T-helper 2 cell (primary cell): ENCODE measurements at regions not wholly inside any gene's neighbourhood (a gene's known extent, or its start where the extent isn't known, plus 50 kb on each side); places are given as distances from the start of the nearest gene placed in this dataset.
"Not testable (repeated sequence)": the region's sequence is repeated elsewhere in the genome, so short reads cannot be mapped to it uniquely, and the experiment has no call there.

Source experiments
- DNase-seq, 5 experiments: peaks; one replicate each; pipeline versions ENCODE4 v3.0.0 to v3.0.0-alpha.2; 2012 to 2022

DNA sequence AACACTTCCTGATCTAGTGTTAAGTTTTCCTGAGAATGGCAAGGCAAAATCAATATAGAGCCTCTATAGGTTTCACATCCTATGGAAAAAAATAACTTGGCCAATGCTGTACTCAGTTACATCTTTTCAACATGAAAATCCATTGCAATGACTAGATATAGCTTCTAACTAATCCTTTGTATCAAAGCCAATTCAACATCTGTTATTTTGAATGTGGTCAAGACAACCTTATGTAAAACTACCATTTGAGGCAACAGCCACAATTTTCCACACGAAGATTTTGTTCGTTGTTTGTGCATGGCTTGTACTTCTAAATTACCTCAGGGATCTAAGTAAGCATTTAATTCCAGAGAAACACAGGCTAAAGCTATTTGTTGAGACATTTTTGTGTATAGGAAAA lies 637.8 kb upstream of the EYS start:
- DNase-seq: no peak

DNA sequence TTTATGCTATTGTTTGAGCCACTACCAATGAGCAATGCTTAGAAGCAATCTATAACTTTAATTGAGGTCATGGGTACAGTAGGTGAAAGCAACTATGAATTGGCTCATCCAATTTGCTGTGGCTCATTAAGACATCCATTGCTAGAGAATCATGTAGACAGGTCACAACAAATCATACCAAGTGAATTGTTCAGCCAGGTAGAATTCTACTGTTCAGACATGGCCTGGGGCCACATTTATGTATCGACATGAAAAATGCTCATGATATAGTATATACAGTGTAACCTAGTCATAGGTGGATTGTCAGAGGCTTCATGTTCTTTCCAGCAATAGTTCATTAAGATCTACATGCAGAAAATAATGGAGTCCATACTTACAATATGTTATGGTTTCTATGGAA lies 633.7 kb upstream of the EYS start:
- no peak for DNase-seq

DNA sequence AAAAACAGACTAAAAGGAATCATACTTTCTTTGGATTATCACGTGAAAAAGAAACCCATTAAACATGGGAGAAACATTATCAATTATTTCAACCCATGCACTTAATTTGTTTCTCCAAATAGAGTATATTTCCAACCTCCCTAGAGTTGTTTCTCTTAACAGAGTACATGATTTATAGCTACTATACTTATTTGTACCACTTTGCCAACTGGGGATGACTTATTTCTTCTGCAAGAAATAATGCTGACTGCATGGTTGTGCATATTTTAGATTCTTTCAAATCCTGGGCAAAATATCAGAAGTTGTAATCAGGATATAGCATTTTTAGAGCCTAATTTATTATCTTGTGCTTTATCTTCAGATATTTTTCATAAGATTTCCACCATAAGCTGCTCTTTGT lies 629.1 kb upstream of the EYS start:
- no peak for DNase-seq

DNA sequence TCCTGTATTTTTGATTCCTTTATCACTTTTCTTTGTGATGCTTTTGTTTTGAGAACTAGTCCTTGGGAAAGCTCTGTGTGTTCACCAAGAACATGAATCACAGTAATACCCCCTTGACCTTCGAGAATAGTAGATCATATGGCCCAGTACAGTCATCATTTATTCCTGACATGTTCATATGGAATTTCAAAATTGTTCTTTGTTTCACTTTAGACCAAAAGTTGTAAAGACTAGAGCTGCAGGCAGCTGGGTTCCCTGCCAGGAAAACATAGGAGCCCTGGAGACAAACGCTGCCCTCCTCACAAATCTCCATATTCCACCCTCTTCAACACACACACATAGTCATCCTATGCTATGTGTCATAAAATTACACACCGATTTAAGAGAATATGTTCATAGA lies 621.2 kb upstream of the EYS start:
- no peak for DNase-seq

DNA sequence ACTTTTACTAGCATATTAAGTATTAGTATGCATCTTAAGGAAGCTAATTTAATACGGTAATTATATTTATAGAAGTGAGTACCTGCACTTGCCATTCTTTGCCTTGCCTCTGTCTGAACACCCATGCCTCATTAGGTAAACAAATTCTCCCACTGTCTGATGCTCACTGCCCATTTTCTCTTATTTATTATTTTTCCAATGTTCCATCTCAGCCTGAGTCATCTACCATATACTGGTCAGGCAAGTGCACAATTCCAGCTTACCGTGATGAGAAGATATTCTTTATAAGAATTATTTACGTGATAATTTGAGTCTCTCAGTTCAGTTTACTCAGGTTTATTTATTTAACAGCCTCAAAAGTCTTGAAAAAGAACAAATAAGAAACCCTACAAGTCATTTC lies 619.2 kb upstream of the EYS start:
- DNase-seq: no peak

DNA sequence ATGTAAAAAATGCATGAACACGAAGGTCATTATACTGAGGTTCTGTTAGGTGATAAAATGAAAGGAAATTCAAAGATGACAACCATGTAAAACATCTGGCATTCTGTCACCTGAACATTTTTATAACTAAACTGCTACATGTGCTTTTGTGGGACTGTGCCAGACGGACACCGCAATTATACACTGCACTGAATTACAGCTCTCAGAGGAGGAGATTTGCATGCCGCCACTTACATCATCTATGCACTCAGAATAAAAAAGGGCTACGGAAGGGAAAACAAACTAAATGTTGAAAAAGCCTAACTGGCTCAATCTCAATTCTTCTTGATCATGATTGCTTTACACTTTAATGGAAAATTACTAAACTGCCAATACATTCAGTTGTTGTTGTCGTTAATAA lies 614.0 kb upstream of the EYS start:
- no peak for DNase-seq

DNA sequence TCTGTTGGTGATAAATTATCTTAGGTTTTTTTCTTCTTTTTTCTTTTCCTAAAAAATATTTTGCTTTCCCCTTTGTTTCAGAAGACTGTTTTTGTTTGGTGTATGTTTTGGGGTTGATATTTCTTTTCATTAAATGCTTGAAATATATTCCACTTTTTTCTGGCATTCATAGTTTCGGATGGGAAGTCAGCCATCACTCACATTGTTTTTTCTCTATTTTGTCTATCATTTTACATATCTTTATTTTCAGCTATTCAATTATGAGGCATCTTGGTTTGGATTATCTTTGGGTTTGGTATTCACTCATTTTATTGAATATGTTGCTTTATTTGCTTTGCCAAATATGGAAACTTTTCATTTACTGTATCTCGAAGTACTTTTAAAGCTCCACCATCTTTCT lies 600.5 kb upstream of the EYS start:
- DNase-seq: no peak

DNA sequence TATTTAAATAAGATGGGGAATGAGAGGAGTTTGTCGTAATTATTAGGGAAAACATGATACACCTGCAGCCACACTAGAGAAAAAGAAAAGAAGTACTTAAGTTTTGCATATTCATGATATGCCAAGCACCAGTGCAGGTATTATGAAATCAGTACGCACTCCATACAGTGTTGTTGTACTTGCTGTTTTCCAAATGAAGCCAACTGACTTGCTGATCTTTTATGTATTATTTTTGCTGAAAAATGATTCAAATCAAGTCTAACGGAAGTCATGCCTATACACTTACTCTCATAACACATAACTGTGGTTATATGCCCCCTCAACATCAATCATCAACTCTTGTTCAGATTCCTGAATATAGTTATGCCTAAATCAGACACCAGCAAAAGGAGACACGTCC lies 584.9 kb upstream of the EYS start:
- DNase-seq: no peak

DNA sequence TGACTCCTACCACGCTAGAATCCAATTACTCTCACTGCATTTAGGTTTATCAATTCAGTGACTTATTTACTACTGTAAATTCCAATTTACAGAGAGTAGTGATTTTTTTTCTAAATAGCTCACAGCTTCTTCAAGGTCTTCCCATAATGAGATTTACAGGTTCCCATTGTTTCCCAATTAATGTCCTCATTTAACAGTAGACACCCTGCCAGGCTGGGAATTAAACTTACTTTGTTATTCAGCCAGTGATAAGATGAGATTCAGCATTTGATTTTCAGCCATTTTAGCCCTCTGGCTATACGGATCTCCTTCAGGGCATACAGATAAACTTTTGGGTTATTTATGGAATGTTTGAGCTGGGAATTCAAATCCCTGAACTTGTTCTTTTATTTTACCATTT lies 582.9 kb upstream of the EYS start:
- DNase-seq: no peak

DNA sequence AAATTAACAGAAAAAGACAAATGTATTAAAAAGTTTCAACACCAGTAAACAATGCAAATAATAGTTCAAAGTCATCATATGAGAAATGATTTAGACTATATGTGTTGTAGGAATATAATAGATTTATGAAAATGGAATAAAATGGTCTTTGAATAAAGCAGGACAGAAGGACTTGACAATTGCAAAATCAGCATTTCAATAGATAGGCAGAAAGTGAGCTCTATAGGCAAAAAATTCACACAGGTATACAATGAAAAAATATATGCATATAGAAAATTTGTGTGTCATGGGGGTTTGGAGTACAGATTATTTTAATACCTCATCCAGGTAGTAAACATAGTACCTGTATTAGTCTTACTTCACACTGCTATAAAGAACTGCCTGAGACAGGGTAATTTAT lies 571.1 kb upstream of the EYS start:
- DNase-seq: no peak

DNA sequence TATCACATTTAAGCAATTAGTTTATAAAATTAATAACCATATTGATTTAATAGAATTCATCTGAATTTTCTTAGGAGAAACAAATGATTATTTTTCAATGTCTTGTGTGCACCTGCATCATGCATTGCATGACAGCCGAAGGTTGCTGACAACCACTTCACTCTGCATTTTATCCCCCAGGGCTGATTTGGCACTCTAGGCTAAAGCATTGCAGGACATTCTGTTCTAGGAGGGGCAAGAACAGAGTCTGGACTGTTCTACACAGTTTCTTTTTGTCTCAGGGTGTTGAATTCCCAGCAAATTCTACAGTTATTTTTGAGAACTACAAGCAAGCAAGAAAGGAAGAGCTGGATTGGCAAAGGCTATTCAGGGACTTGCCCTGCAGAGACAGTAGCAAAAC lies 570.4 kb upstream of the EYS start:
- DNase-seq: no peak

DNA sequence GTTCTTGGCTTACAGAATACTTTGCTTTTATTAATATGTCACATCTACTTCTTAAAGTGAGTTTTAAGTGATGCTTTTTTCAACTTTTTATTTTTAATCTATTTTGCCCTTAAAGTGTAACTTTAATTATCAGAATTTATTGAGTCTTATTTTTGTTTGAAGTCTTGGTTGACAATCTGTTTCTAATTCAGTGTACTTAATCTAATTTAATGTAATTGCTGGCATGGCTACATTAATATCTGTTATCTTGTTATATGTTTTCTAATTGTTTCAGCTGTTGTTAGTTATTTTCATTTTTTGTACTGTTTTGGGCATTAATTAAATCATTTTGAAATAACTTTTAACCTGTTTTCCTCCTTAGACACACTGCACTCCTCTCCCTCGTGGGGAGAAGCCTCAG lies 558.7 kb upstream of the EYS start:
- DNase-seq: no peak

DNA sequence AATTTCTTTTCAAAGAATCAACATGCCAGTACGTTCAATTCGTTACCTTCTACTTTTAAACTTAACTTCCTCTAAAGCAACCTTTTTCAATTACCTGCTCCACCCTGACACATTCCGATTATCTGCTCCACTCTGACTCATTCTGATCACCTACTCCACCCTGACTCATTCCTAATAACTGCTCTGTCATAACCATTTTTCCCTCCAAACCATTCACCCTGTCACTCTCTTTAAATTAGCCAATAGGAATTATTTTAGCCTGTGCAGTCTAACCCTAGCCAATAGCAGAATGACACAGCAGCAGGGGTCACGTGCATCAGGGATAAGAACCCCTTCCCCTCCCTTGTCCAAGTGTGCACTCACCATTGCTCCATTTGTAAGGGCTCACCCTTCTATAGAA lies 557.4 kb upstream of the EYS start:
- no peak for DNase-seq

DNA sequence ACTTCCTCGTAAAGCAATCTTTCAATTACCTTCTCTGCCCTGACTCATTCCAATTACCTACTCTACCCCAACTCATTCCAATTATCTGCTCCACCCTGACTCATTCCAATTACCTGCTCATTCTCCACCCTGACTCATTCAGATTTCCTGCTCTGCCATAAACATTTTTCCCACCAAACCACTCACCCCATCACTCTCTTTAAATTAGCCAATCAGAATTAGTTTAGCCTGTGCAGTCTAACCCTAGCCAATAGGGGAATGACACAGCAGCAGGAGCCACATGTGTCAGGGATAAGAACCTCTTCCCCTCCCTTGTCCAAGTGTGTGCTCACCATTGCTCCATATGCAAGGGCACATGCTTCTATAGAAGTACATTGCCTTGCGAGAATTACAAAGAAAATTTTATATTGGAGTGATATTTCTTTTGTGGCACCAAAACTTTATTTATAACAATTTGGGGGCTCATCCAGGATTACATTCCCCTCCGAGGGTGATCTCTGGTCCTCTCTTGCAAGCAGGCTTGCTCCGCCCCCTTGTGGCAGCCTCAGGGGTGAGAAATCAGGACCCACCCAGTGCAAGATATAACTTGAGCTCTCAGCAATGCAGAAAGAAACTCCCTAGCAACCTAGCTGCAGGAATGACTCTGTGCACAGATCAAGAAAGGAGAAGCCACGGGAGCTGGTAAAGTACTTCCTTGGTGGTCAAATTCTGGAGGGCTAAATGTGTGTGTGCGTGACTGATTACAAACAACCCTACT lies 551.9 kb upstream of the EYS start:
- not testable (repeated sequence) for DNase-seq

DNA sequence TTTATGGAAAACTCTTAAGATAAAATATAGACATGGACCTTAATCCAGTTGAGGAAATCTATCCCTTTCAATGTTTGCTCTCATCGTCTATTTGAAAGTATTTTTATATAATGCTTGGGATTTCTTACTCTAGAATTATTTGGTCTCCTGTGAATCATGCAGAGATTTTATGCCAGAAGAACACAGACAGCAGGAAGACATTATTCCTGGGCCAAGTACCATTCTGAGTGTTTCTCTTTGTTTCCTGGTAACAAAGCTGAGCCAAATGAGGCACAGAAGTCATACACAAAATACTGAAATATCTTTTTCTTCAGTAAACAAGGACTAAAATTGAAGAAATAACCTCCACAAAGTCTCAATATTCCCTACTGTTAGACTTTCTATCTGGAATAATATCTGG lies 538.2 kb upstream of the EYS start:
- no peak for DNase-seq

DNA sequence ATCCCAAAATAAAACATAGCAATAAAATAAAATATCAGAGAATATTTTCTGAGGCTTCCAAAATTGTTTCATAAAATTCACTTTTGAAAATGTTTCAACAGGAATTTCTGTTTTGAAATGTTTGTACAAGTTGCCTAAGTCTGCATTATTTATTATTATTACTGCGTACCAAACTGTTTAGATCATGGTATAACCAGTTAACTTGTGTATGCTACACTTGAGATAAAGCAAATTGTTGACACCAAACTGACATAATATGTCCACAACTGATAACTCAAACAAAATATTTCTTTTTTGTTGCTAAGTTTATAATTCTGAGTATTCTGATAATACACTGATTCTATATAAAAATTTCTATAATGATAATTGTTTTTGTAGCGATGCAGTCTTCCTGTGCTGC lies 531.8 kb upstream of the EYS start:
- no peak for DNase-seq

DNA sequence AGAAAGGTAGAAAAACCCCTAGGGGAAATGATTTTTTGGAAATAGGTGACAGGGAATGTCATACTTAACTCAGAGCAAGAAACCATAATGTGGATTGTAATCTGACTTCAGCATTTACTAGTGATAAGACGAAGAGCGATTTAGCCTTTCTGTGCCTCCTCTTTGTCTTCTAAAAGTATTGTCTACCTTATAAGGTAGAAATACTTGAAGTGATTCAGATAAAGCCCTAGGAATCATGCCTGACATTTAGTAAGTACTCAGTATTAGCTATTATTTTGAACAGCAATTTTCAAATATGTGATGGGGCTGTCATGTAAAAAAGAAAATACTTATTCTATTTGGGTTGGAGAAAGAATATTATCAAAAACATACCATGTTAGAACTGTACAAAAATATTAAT lies 525.9 kb upstream of the EYS start:
- no peak for DNase-seq

DNA sequence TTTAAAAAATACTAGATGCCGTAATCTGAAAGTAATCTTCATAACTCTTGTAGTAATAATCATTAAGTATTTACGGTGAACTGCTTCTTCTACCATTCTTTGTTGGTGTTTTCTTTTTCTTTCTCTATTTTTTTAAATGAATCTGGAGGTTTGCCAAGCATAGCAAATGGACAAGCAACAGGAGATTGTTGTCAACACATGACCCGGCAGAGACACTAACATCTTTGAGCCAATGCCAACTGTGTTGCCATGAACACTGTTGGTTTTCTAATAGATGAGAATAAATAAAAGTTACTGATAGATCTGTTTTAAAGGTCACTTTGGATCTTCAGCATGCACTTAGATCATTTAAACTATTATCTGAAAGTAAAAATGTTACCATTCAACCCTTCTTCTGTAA lies 523.6 kb upstream of the EYS start:
- DNase-seq: no peak

DNA sequence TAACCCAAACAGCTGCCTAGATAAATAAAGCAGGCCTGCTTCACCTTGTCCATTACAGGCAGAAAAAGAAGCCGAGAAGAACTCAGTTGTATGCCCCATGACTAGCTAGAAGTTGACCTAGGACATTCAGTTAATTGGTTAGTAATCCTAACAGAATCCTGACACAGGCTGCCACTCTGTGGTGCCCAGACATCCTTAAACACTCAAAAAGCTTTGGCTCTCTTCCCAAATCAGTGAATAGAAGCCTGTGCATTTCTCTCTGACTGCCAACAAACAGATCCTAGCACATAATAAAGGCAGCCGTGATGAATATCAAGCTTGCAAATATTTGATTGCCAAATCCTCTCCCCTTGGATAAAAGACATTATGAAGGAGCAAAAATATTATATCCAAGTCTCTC lies 519.1 kb upstream of the EYS start:
- no peak for DNase-seq

DNA sequence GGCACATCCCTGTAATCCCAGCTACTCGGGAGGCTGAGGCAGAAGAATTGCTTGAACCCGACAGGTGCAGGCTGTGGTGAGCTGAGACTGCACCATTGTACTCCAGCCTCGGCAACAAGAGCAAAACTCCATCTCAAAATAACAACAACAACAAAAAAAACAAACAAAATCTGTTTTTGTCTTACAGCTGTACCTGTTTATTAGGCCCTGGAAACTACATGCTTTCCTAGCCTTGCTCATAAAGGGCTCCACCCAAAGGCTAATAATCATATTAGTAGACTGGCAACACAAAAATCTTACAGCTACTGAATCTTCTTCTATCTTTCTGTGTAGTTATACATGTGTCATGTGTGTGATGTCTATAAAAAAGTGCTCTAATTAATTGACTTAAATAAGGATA lies 503.9 kb upstream of the EYS start:
- DNase-seq: no peak

DNA sequence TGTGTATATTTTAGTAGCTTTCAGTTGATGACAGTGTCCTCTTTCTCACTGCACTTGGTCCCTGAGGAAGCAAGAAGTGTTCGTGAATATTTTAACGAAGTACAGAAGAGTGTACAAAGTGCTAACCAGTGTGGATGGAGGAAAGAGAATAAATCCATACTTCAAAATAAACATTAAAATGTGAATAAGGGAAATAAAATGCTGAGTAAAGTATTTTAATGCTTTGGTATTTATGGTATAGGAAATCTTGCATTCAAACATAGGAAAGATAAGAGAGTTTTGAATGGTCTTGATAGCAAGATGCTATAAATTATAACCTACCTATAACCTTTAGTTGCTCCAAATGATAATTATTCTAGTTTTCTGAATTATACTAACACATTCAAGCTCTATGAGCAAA lies 493.4 kb upstream of the EYS start:
- no peak for DNase-seq

DNA sequence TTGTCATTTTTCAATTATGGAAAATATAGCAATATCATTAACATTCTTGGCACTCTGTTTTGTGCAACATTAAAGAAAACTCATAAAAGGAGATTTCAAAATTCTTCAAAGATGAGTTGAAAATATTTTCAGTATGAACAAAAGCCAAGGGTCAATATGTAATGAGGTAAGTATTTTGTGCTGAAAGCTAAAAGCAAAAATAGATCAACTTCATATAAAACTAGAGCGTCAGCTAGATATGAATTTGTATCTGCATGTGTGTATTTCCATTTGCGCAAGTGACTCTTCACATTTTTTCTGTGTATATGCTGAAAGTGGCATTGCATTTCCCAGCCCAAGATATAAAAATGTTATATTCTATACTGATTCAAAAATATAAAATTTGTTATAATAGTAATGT lies 492.1 kb upstream of the EYS start:
- DNase-seq: no peak

DNA sequence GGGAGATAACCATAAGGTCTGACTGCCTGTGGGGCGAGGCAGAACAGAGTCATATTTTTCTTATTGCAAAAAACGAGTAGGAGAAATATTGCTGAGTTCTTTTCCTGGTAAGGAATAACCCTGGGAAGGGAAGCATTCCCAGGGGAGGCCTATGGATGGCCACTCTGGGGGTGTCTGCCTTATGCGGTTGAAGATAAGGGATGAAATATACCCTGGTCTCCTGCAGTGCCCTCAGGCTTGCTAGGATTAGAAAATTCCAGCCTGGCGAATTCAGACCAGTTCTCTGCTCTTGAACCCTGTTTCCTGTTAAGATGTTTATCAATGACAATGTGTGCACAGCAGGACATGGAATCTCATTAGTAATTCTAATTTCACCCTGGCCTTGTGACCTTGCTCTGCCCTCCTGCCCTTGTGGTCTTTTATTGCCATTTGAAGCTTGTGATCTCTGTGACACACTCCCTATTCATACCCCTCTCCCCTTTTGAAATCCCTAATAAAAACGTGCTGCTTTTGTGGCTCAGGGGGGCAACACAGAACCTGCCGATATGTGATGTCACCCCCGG lies 491.1 kb upstream of the EYS start:
- no peak for DNase-seq

DNA sequence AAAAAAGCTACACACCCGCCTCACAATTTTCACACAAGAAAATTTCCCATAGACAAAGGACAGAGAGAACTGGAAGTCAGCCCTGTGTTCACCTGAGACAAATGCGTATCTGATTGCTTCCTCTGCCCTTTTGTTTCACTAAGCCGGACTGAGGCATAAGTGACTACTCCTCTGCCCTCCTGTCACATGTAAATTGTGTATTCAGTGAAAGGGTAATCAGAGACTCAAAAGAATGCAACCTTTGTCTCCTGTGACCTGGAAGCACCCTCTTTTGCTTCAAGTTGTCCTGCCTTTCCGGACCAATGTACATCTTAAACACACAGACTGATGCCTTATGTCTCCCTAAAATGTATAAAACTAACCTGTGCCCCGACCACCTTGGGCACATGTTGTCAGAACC lies 483.8 kb upstream of the EYS start:
- no peak for DNase-seq

DNA sequence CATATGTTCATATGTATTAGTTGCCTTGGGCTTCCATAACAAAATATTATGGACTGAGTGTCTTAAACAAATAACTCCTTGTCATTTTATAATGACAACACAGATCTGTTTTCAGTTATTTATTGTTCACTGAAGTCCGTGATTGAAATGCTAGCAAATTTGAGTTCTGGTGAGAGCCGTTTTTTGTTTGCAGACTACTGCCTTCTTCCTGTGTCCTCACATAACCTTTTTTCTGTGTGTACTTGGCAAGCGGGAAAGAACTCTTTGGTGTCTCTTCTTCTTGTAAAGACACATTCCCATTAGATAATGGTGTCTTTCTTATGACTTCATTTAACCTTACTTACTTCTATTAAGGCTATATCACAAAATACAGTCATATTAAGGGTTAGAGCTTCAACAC lies 482.9 kb upstream of the EYS start:
- DNase-seq: no peak
